ENCODE measurements at regions not wholly inside any gene's neighbourhood (a gene's known extent, or its start where the extent isn't known, plus 50 kb on each side); places are given as distances from the start of the nearest gene placed in this dataset.

DNA sequence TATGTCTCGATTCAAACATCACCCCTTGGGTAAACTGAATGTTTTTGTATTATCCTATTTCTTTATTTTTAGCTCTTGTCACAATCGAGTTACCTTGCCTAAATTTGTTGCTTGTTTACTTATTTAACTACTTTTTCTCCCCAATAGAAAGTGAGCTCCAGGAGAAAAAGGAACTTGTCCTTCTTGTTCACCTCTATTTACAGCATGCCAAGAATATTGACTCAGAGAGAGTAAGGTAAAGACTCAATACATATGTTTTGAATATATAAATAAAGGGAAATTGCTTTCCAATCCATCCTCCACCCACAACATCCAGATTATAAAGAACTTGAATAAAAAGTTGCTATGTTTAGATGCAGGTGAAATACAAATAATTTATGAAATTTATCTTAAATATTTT lies 107.3 kb upstream of the PDC start:
- Mint-ChIP-seq H3K27me3 (ENCODE audit: low read depth) (no peaks in the 10 kb centered on the region), H3K4me1 (no peaks in the 10 kb centered on the region)
- no peak for ATAC-seq

More for the DNA sequence above, 107.3 kb upstream of the PDC start:
- TF ChIP-seq, protein P1, sequence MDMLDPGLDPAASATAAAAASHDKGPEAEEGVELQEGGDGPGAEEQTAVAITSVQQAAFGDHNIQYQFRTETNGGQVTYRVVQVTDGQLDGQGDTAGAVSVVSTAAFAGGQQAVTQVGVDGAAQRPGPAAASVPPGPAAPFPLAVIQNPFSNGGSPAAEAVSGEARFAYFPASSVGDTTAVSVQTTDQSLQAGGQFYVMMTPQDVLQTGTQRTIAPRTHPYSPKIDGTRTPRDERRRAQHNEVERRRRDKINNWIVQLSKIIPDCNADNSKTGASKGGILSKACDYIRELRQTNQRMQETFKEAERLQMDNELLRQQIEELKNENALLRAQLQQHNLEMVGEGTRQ (CRISPR knock-in tag; IDR thresholded peaks at IDR 0.05) = no peak
- TF ChIP-seq TEAD1 (CRISPR knock-in tag; IDR thresholded peaks at IDR 0.05) (no peak), CREB1 (CRISPR knock-in tag; IDR thresholded peaks at IDR 0.05) (no peak), ESRRA (CRISPR knock-in tag; IDR thresholded peaks at IDR 0.05; ENCODE audit: borderline replicate concordance) (no peak), PRRX2 (CRISPR knock-in tag; IDR thresholded peaks at IDR 0.05) (no peak), SP1 (CRISPR knock-in tag; conservative IDR thresholded peaks at IDR 0.05) (no peak), JUN (CRISPR knock-in tag; IDR thresholded peaks at IDR 0.05) (no peak), MXD4 (CRISPR knock-in tag; IDR thresholded peaks at IDR 0.05; ENCODE audit: borderline replicate concordance) (no peak), ZNF263 (CRISPR knock-in tag; IDR thresholded peaks at IDR 0.05; ENCODE audit: low read depth) (no peak), ETV6 (CRISPR knock-in tag; IDR thresholded peaks at IDR 0.05) (no peak), STAT6 (CRISPR knock-in tag; conservative IDR thresholded peaks at IDR 0.05; ENCODE audit: low read depth) (no peak), PRDM15 (CRISPR knock-in tag; IDR thresholded peaks at IDR 0.05) (no peak), FOXP1 (CRISPR knock-in tag; IDR thresholded peaks at IDR 0.05; ENCODE audit: borderline replicate concordance) (no peak), ARID4B (CRISPR knock-in tag; IDR thresholded peaks at IDR 0.05; ENCODE audit: borderline replicate concordance) (no peak), JAZF1 (CRISPR knock-in tag; IDR thresholded peaks at IDR 0.05) (no peak), IRF2 (CRISPR knock-in tag; IDR thresholded peaks at IDR 0.05; ENCODE audit: borderline replicate concordance, low read depth) (no peak)
- TF ChIP-seq, protein P2, sequence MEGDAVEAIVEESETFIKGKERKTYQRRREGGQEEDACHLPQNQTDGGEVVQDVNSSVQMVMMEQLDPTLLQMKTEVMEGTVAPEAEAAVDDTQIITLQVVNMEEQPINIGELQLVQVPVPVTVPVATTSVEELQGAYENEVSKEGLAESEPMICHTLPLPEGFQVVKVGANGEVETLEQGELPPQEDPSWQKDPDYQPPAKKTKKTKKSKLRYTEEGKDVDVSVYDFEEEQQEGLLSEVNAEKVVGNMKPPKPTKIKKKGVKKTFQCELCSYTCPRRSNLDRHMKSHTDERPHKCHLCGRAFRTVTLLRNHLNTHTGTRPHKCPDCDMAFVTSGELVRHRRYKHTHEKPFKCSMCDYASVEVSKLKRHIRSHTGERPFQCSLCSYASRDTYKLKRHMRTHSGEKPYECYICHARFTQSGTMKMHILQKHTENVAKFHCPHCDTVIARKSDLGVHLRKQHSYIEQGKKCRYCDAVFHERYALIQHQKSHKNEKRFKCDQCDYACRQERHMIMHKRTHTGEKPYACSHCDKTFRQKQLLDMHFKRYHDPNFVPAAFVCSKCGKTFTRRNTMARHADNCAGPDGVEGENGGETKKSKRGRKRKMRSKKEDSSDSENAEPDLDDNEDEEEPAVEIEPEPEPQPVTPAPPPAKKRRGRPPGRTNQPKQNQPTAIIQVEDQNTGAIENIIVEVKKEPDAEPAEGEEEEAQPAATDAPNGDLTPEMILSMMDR (IDR thresholded peaks at IDR 0.05) = no peak
- TF ChIP-seq, protein P3, sequence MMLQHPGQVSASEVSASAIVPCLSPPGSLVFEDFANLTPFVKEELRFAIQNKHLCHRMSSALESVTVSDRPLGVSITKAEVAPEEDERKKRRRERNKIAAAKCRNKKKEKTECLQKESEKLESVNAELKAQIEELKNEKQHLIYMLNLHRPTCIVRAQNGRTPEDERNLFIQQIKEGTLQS (CRISPR knock-in tag; conservative IDR thresholded peaks at IDR 0.05) = no peak
- TF ChIP-seq, protein P4, sequence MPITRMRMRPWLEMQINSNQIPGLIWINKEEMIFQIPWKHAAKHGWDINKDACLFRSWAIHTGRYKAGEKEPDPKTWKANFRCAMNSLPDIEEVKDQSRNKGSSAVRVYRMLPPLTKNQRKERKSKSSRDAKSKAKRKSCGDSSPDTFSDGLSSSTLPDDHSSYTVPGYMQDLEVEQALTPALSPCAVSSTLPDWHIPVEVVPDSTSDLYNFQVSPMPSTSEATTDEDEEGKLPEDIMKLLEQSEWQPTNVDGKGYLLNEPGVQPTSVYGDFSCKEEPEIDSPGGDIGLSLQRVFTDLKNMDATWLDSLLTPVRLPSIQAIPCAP (CRISPR knock-in tag; IDR thresholded peaks at IDR 0.05) = no peak
- no peaks in the 10 kb centered on the region for H3K9me3 Mint-ChIP-seq
- CTCF ChIA-PET = interaction anchor here (0.6 kb wide), 1 partner anchor 154 kb away, joined by 3 read pairs; no protein-coding TSS in a partner anchor
- POLR2A ChIA-PET = no interaction called here
- no peak overlapping the region for H3K27ac Mint-ChIP-seq
- H3K4me3 Mint-ChIP-seq = no peak overlapping the region
- no peaks in the 10 kb centered on the region for H3K36me3 Mint-ChIP-seq
- DNase-seq (ENCODE audit: low spot score) = no peak
